SH-SY5Y (cell line): ENCODE measurements at regions not wholly inside any gene's neighbourhood (a gene's known extent, or its start where the extent isn't known, plus 50 kb on each side); places are given as distances from the start of the nearest gene placed in this dataset.

ENCODE experiments used
- GATA2 ChIP-seq: IDR thresholded peaks from 2 replicates; pipeline ENCODE4 v1.6.1; 2011; ENCODE audit warnings: mild to moderate bottlenecking, low read depth, low read length
- GATA3 ChIP-seq: IDR thresholded peaks from 2 replicates; pipeline ENCODE4 v1.6.1; 2011; ENCODE audit warnings: low read depth, mild to moderate bottlenecking, low read length, moderate library complexity

DNA sequence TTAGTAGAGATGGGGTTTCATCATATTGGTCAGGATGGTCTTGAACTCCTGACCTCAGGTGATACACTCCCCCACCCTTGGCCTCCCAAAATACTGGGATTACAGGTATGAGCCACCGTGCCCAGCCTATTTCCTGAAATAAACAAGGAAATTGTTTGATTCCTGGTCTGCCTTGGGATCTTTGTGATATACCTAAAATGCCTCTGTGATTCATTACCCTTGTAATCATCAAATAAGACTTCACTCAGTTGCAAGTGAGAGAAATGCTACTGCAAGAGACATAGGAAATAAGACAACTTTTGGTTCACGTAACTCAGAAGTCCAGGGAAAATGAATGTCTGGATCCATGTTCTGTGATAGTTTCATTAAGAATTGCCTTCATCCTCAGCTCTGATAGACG is 173.2 kb upstream of the MARCKS start:
- TF ChIP-seq GATA3 (no peak), GATA2 (no peak)

DNA sequence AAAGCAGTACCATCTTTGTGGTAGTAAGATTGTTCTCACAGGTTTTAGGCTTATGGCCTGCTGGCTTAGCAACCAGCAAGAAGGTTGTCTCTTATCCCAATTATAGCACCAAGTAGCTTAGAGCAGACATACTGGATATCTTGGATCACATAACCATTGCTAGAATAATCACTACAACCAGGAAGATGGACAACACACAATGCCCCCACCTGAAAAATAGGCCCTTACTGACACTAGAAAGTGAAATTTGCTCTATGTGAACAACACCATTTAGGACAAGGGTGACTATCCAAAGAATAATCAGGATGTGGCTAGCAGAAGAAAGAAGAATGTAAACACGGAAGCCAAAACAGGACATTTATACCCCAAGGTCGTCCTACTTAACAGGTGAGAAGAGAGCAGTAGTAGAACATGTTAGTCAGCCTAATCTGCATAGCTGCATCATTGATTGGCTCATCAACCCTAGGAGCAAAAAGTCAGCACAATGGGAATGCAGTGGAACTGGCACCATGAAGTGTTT is 172.7 kb upstream of the MARCKS start:
- no peak for TF ChIP-seq GATA2

DNA sequence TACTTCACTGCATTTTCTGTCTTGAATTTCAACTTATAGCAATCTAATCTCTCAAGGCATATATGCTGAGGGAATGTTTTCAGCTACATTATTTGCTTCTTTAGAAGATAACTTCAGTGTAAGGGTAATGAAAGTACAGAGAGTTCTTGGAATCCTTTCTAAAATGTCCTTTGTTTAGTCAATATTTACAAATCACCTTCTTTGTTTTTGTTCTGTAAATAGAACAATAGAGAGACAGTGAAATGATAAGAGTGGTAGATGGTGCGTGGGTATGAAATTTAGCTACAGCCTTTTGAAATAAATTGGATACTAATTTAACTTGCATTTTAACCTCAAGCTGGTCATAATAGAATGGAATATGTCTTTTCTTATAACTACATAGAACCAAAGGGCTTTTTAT is 171.1 kb upstream of the MARCKS start:
- no peak for TF ChIP-seq GATA3
- no peak for TF ChIP-seq GATA2

DNA sequence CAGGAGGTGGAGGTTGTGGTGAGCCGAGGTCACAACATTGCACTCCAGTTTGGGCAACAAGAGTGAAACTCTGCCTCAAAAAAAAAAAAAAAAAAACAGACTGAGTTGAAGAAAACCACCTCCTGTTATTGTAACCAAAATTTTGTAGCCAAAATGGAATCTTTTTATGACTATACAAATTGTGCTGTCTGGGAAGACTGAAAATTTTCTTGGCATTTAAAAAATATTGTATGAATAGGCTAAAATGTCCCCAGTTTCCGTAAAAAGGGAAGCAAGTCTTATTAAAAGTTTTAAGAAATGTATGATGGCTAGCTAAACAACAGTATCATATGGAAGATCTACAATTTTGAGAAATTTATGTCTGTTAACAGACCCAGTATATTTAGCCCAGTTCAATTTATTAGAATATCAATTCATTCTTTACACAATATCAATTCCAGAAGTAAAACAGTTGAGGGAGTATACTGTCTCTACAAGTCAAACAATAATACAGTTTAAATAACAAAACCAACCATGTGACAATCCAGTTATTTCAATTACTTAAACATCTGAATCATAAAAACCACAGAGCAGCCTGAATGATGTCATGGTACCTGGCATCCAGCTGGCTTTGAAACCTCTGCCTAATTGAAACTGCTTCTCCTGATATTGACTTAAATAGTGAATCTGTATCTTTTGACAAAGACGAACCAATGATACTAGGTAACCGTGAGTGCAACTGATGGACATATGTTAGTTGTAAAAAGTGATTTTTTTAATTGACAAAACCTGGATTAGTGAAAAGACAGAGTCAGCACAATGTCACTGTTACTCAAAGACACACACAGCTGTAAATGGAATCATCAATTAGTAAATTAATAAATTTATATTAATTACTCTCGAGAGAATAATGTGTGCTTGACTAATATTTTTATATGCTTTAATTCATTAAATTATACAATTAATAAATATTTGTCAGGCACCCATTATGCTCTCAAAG is 166.6 kb upstream of the MARCKS start:
- TF ChIP-seq GATA3, result no peak
- no peak for TF ChIP-seq GATA2

- TF ChIP-seq GATA3, result no peak
- no peak for TF ChIP-seq GATA2
Observed at GRCh38 chr6:113691260-113691656, 165.9 kb upstream of the MARCKS start.

GRCh38 chr6:113693851-113694250 is 163.3 kb upstream of the MARCKS start:
- TF ChIP-seq GATA2, result no peak
- TF ChIP-seq GATA3, result no peak

DNA sequence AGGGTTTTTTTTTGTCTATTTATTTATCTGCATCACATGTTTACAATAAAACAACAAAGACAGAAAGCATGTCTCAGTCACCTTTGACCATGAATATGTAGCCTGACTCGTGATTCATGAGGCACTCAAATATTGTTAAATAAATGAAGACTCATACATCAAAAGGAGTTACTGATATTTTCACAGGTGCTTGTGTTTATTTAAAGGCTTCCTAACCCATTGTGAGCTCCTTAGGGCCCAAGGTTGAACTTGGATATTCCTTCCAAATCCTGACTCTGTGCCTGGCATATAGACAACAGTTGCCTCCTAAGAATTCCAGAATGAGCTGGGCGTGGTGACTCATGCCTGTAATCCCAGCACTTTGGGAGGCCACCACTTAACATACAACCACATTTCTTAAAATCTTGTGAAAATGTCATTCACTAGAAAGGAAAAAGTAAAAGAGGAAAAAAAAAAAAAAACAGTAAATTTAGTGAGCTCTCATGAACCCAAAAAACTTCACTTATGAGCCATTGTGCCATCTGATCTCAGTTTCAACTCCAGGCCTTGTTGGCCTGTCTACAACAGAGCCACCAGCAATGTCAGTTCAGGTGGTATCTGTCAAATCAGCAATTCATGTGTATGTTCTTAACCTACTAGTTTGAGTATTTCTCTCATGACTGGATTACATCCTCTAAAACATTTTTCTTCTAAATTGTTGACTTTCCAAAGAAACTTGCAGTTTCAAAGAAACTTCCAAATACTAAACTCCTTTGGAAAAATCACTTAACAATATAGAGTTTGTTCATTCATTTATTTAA is 162.7 kb upstream of the MARCKS start:
- TF ChIP-seq GATA2 (no peak), GATA3 (no peak)

DNA sequence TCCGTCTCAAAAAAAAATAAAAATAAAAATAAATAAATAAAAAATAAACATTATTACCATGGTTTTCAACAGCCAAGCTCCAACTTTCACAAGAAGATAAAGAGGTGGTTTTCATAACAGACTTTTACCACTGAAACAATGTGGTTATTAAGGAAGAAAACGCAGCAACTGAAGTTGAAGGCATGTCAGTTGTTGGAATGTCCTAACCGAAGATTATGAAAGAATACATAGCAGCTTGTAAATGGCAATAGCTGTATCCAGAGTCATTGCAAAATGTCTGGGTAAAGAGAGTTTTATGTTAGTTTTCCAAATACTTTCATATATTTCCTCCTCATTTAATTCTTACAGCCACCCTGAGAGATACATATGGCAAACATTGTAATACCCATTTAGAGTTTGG is 161.6 kb upstream of the MARCKS start:
- TF ChIP-seq GATA3 (no peak), GATA2 (no peak)

- TF ChIP-seq GATA3 (no peak), GATA2 (no peak)
Observed at GRCh38 chr6:113696960-113697359, 160.2 kb upstream of the MARCKS start.

DNA sequence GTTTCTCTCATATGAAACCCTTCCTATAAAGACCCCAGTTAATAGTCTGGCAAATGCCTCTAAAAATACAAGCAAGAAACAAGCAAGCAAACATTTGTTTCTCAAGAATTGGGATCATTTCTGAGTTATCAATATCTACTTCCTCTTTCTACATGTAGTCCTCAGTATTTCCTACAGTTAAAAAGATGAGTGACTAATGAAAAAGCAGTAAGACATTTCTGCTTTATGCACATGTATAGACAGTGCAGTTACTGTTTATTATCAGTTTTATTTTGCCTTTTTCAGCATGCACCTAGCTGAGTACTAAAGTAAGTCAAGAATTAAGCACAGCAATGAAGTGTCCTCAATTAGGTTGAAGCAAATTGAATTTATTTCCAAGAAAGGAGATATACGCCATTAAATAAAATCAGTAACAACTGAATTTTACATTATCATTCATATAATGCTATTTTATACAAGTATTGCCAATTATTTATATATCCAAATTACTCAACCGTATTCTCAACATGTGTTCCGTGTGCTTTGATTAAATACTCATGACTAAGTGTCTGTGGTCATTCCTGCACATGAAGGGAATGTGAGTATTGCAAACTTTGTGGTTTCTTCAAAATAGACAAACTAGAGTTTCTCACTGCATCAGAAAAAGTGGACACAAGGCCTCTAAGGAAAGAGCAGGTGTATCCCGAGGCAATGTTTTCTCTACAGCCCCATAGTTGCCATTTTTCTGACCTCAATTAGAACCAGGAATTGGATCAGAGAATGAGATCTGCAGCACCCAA is 159.3 kb upstream of the MARCKS start:
- TF ChIP-seq GATA2 (no peak), GATA3 (no peak)

DNA sequence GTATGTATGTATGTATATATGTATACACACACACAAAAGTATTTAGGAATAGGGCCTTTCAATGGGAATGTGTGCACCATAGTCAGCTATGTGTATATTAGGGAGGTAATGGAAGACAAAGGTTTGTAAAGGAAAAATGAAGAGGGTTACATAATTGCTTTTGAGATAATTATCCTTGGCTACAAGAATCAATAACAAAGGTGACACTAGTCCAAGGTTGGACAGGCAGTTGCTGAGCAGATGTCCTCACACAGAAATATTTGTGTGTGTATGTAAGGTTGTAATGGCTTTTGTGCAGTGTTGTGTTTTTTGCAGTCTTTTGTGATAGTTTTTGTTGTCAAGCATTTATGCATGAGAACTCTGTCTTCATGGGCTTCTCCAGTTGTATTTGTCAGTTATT is 157.9 kb upstream of the MARCKS start:
- TF ChIP-seq GATA3 (no peak), GATA2 (no peak)

- TF ChIP-seq GATA3 (no peak), GATA2 (no peak)
Observed at GRCh38 chr6:113701552-113702254, 155.4 kb upstream of the MARCKS start.

GRCh38 chr6:113707194-113707593 is 150.0 kb upstream of the MARCKS start:
- TF ChIP-seq GATA3, result no peak
- no peak for TF ChIP-seq GATA2

DNA sequence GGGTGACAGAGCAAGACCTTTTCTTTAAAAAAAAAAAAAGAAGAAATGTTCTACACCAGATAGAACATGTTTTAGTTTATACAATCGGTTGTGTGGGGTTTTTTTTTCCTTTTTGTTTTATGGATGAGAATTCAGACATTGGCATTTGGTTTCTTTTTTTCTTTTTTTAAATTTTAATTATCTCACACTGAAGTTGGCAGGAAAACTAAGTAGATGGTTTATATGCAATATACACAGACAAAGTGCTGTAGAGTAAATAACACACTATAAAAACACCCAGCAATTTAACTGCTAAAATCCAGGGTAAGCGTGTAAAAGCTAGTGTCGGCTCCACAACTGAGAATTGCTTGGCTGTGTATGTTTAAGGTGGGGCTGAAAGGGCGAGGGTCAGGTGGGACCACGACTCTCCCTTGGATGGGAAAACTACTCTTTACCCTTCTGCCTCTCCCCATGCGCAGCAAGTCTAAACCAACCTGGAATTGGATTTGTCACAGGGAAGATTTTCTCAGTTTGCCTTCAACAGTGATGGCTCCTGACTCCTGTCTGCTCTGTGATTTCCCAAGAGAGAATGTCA is 147.1 kb upstream of the MARCKS start:
- TF ChIP-seq GATA2 (no peak), GATA3 (no peak)
